IPS-NIHi11 (cell line): ENCODE measurements at regions not wholly inside any gene's neighbourhood (a gene's known extent, or its start where the extent isn't known, plus 50 kb on each side); places are given as distances from the start of the nearest gene placed in this dataset.
"Not testable (repeated sequence)": the region's sequence is repeated elsewhere in the genome, so short reads cannot be mapped to it uniquely, and the experiment has no call there.

ENCODE experiments used
- DNase-seq: peaks from one replicate; pipeline ENCODE4 v3.0.0; 2012; ENCODE audit warnings: mixed read lengths, low spot score

DNA sequence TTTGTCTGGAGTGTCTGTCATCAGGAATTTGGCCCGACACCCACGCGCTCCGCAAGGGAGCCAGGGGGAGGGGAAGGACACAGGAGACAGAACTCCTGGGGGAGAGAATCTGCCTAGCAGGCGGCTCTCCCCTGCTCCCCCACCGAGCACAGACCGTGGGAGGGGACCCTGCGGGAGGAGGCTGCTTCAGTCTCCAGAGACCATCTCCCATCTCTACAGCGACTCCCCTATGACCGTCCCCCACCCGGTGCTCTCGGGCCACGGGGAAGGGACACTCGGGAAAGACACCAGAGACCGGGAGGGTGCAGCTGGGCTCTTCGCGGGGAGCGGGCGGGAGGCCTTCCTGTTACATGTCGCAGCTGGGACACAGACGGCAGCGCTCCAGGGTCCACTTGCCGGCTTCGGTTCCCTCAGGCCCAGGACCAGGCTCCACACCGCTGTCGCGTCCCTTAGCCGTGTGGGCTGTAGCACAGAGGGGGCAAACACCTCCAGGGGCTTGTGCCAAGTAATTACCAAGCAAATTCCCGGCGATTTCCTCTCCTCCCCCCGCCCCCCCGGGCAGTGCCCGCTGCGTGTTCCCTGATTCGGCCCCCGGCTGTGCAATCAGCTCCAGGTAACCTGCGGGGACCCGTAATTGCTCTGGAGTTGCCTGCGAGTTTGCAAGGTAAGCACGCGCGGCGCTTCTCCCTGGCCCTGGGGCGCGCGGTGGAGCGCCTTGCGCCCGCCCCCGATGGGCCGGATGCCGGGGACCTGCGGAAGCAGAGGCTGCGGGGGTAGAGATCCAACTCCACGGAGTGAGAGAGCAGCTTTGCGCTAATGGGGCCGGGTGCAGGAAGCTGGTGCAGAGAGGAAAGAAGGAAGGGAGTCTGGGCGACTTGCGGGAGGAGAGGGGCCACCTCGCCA, 155.1 kb upstream of the CADM1 start:
- DNase-seq, result peak; percentile 72

DNA sequence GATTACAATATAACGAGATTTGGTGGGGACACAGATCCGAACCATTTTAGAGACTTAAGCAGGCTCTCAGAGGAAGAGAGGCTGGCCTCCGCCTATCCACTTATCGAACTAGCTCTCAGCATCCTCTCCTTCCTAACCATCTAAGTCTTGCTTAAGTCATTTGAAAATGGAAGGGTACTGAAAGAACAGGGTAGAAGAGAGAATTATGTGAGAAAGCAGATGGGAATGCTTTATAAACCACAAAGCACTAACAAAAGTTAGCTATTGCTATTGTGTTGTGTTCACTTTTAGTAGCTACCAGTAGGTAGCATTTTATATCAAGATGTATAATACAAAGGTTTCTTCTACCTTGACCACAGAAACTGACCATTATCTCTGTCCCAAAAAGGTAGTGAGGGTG, 153.4 kb upstream of the CADM1 start:
- DNase-seq, result no peak

DNA sequence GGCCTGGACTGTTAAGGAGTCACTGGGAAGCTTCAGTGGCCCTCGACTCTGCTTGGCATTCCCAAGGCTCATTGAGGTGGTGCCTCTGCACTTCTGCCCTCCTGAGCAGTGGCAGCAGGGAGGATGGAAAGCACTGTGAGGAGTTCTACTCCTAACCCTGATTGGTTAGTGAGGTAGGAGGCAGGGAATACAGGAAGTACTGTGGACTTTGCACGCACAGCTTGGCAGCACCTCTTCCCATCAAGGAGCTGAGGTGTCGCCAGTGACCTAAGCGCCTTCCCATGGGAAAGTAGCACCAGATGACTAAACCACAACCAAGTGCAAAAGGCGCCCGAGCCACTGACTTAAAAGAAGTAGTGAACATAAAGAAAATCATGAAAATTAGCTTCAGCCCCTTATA, 152.5 kb upstream of the CADM1 start:
- DNase-seq, result no peak

DNA sequence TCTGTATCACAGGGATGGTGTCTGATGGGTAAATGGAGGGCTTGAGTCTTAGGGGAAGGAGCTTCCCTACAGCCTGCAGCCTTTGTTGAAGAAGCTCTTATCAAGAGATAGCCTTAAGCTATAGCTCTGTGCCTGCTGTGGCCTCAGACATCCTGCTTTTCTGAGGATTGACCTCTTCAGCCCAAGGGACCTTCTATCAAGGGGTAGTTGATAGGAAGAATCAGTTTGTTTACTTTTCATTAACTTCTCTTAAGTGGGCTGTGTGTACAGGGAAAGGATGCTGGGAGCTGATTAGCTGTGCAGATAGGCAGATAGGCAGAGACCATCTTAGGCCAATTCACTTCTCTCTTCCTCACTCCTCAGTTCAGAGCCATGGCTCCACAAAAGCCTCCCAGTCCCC, 151.8 kb upstream of the CADM1 start:
- DNase-seq, result no peak

GRCh38 chr11:115654792-115655191, 150.6 kb upstream of the CADM1 start:
- no peak for DNase-seq

DNA sequence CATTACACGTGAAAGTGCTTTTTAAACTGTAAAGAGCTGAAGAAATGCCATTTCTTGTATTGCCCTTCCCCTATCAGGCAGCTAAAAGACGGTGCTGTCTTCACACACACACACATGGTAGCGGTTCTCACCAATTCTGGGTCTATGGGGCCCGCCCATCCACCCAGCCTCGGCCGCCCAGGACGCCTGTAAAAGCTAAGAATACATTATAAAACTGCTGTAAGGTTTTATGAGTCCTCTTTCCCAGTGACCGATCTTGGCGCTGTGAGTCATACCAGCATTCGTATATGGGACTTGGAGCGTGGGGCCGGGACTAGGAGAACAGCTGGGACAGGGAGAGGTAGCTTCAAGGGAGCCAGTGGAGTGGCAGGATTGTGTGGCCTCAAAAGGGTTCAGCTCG, 149.7 kb upstream of the CADM1 start:
- DNase-seq, result no peak

- no peak for DNase-seq
Observed at GRCh38 chr11:115653076-115653475, 148.9 kb upstream of the CADM1 start.

DNA sequence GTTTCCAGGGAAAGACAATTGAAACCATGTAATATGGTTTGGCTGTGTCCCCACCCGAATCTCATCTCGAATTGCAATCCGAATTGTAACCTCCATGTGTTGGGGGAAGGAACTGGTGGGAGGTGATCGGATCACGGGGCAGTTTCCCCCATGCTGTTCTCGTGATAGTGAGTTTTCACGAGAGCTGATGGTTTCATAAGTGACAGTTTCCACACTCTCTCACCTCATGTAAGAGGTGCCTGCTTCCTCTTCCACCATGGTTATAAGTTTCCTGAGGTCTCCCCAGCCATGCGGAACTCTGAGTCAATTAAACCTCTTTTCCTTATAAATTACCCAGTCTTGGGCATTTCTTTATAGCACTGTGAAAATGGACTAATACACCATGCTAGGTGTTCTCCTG, 148.3 kb upstream of the CADM1 start:
- no peak for DNase-seq

GRCh38 chr11:115652094-115652493, 147.9 kb upstream of the CADM1 start:
- DNase-seq, result no peak

DNA sequence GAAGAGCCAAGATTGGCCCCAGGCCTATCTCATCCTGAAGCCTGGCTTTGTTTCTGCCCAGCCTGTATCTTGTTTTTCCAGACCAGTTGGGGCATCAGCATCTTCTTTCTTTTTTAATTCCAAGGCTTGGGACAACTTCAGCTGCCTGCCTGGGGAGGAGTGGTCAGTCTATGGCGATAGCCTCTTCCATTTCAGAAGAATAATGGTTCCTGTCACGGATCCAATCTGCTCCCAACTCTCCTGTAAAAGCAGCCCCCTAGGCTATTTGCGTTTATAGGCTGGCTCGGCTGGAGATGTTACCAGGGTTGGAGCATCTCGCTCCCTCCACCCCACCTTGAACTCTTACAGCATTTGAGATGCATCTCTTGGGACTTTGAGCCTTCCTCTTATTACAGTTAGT, 145.2 kb upstream of the CADM1 start:
- DNase-seq, result no peak

DNA sequence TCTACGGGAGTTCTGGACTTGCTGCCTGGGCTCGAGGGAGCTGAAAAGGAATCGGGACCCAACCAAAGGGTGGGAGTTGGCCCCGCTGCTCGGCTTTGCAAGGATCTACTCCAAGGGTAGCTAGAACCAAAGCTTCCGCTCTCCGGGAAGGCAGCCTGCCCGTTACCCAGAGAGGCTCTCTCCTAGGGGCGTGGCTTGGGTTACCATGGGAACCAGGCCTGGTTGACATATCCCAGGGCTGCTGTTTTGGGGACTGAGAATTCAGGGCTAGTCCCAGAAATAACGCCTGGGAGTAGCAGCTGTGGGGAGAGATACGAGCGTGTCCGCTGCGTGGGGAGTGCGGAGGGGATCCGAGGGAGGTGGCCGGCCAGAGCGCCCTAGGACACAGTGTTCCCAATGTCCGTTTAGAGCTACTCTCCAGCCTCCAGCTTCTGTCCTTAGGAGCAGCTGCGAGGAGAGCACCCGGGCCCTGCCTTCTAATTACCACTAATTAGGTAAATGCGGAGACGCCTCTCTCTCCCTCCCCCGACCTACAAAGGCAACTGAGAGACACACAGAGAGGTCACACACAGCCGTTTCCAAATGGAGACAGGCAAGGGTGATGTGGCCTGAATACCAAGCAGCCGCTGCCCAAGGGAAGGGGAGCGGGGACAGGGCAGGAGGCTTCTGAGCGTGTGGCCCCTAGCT, 141.6 kb upstream of the CADM1 start:
- peak; percentile 89 for DNase-seq

GRCh38 chr11:115644856-115645255, 140.6 kb upstream of the CADM1 start:
- DNase-seq, result no peak

DNA sequence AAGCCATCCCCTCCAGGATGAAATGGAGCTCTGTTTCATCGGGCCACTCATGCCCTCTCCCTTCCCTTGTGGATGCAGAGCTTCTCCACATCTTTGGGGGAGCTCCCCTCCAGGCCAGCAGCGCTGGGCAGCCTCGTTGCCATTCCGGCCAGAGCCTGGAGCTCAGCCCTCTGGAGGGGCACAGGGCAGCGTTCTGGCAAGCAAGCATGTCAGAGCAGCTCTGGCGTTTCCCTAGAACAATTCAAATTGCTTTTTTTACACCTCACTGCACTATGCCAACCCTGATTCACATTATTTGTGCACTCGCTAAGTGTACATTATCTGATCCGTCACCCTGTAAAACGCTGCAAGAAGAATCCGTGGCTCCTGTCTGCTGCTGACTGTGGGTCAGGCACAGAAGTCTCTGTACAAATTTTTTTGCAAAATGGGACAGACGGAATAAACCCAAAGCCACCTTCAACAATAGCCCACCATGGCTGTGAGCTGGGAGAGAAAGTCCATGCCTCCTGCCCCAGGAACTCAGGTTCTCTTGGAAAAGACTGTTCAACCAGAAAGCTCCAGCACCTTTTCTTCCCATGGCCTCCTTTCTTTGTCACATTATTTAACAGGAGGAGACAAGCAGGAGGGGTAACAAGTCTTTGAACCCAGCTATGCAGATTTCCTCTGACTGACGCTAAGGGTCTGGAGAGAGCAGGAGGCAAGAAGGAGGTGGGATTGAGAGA, 139.5 kb upstream of the CADM1 start:
- DNase-seq, result no peak

- DNase-seq, result no peak
Observed at GRCh38 chr11:115642660-115643059, 138.4 kb upstream of the CADM1 start.

DNA sequence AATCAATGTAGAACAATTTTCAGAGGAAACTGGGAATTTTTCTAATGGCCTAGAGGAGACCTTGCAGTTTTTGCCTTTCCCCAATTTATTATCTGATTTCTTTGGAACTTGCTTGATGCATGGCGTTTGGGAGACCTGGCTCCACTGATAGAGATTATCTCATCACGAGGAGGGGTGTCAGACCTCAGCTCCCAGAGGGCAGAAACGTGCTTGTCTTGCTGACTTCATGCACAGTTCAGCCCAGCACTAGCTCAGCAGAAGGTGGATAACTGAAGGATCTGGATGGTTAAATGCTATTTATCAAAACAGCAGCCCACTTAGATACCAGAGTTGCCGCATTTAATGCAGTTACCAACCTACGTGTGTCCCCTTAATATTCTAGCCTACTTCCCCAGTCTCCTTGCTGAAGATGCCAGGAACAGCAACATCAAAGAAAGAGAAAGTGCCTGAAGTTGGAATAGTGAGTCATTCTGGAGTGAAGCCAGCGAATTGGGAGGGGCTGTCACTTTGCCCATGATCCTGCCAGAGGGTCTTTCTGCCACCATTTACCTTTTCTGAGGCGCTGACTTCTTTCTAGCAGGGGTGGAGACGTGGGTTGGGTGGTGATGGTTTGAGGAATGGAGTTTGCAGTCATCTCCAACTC, 133.5 kb upstream of the CADM1 start:
- DNase-seq, result no peak

DNA sequence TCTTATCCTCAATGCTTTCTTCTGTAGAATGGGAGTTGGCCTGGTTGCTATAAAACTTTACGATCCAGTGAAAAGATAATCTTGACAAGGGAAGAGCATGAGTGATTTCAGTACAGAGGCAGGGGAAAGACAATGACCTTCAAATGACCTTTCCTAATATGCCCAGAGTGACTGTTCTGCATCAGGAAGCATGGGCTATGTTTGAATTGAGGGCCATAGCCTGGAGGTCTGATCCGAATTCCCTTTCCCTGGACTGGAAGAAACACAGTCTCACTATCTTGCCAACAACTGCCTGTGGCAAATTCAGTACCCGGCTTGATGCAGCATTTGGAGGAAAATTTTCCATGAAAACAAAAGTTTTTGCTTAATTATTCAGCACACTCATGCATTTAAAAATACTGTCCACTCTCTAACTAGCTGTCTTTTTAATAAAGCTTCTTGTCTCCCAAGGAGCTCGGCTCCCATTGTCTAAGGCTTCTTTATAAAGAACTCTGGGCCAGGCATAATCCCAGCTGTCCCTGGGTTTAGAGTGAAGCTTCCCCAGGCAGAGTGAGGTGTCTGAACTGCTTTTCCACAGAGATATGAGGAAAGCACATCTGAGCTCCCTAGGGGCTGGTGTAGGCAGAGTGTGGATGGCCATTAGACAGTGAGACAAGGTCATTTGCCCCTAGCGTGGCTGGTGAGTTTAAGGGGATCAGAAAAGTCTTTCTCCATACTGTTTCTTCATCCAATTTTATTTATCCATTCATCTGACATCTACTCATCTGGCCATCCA, 132.7 kb upstream of the CADM1 start:
- DNase-seq, result no peak

DNA sequence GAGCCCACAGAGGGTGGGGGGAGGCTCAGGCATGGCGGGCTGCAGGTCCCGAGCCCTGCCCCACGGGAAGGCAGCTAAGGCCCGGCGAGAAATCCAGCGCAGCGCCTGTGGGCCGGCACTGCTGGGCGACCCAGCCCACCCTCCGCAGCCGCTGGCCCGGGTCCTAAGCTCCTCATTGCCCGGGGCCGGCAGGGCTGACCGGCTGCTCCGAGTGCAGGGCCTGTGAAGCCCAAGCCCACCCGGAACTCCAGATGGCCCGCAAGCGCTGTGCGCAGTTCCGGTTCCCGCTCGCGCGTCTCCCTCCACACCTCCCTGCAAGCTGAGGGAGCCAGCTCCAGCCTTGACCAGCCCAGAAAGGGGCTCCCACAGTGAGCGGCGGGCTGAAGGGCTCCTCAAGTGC, 129.8 kb upstream of the CADM1 start:
- not testable (repeated sequence) for DNase-seq

- DNase-seq, result no peak
Observed at GRCh38 chr11:115632061-115632460, 127.8 kb upstream of the CADM1 start.

- DNase-seq, result no peak
Observed at GRCh38 chr11:115631609-115632008, 127.4 kb upstream of the CADM1 start.

DNA sequence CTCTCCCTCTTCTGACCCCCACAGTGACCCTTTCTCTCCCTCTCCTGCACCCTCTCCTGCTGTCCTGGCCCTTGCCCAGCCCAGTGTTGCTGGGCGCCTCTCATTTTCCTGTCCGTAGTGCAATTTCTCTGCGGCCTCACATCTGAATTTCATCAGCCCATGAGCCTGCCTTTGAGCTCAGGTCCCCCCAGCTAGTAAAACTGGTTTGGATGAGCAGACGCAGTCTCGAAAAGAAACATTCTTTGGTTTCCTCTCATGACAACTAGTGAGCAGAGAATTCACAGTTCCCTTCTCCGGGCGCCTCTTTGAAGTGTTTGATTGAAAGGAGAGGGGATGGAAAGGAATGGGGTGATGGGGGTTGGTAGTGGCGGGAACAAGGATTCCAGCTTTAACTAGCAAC, 126.0 kb upstream of the CADM1 start:
- peak; percentile 35 for DNase-seq

DNA sequence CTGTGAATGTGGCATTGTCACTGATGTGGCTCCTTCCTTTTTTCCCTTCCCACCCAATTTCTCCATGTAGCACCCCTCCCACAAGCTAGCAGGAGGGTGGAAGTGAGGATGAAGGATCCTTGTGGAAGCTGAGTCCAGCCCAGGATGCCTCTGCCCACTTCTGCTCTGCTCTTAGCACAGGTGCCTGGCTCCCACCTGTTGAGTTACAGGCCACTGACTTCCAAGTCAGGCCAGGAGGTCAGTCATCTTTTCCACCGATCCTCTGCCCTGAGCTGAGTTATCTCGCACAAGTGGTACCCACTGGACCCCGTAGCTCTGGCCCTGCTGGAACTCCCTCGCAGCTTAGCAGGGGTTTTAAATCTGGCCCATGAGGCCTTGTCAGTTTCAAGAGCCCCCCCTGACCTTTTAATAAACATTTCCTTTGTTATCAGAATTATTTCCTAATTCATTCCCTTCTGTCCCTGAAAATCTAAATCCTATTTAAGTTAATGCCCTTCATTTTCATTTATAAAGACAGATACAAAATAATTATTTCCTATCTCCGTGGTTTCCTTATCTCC, 125.3 kb upstream of the CADM1 start:
- no peak for DNase-seq
